Gastroesophageal sphincter (tissue), 4 donors: ENCODE measurements at regions not wholly inside any gene's neighbourhood (a gene's known extent, or its start where the extent isn't known, plus 50 kb on each side); places are given as distances from the start of the nearest gene placed in this dataset.

Experiments used
- ATAC-seq: fragments of 150-250 bp; one replicate; pipeline ENCODE4 v1.9.1; 2016; ENCODE audit warnings: mild to moderate bottlenecking, moderate library complexity
- H3K27ac ChIP-seq, 4 donors: fragments of 200-600 bp; sonication (generic) in 3 of 4; 1 replicate in 3 of 4; 2 replicates in 1 of 4; pipeline ENCODE4 v1.5.1; 2016 to 2019
- H3K27me3 ChIP-seq: fragments of 200-600 bp; sonication (generic); one replicate; pipeline ENCODE4 v1.5.1; 2019
- H3K36me3 ChIP-seq, 2 donors: fragments of 200-600 bp; sonication (generic); one replicate each; pipeline ENCODE4 v1.5.1; 2019; ENCODE audit warnings: control low read depth in 1 of 2
- H3K4me1 ChIP-seq, 3 donors: fragments of 200-600 bp; sonication (generic); 1 replicate in 2 of 3; 2 replicates in 1 of 3; pipeline ENCODE4 v1.5.1; 2016 to 2019; ENCODE audit warnings: control low read depth in 2 of 3
- H3K4me3 ChIP-seq, 2 donors: fragments of 200-600 bp; sonication (generic); one replicate each; pipeline ENCODE4 v1.5.1; 2019; ENCODE audit warnings: mild to moderate bottlenecking in 1 of 2, moderate library complexity in 1 of 2
- H3K9me3 ChIP-seq, 3 donors: fragments of 200-600 bp; sonication (generic); one replicate each; pipeline ENCODE4 v1.5.1; 2017 to 2019; ENCODE audit warnings: control low read depth in 2 of 3
- CTCF ChIP-seq, 4 experiments: fragments of 200-600 bp in 2 of 4; fragments of 450-650 bp in 2 of 4; sonication (generic) in 1 of 4; IDR thresholded peaks; one replicate each; pipeline ENCODE4 v1.5.1; 2017 to 2019; ENCODE audit warnings: antibody characterized with exemption in 4 of 4, mild to moderate bottlenecking in 2 of 4, moderate library complexity in 2 of 4
- EP300 ChIP-seq: sonication (generic); formaldehyde crosslinking; IDR thresholded peaks from one replicate; pipeline ENCODE4 v1.6.1; 2017; ENCODE audit warnings: antibody characterized with exemption, mild to moderate bottlenecking
- POLR2A ChIP-seq, 2 donors: fragments of 450-650 bp; IDR thresholded peaks; one replicate each; pipeline ENCODE4 v1.6.1; 2017; ENCODE audit warnings: antibody characterized with exemption in 2 of 2, mild to moderate bottlenecking in 2 of 2, moderate library complexity in 1 of 2
- POLR2AphosphoS5 ChIP-seq: sonication (generic); formaldehyde crosslinking; IDR thresholded peaks from one replicate; pipeline ENCODE4 v1.6.1; 2017; ENCODE audit warnings: antibody characterized with exemption
- WGBS, 2 donors: methylation state at CpG; one replicate each; pipeline ENCODE4 v1.1.5; 2018; ENCODE audit warnings: low coverage in 1 of 2; 5-methylcytosine and 5-hydroxymethylcytosine counted together

DNA sequence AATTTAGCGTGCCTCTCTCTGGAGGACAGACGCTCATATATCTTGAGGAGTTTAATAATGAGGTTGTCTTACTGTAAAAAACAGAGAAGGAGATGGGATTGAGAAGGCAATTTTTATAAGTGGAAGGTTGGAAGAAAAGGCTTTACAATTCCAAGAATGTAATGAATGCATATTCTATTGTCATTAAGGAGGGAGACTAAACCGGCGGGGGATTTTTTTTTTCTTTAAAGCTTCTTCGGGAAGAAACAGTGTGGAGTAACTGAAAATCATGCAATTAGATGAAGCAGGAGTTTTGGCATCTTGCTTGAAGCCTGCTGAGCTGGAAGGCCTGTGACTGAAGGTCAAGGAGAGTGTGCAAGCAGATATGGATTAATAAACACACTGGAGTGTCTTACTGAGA, 124.4 kb downstream of the HRH4 start:
- no peak for ATAC-seq
- Histone ChIP-seq H3K36me3 (no peaks in the 10 kb centered on the region), H3K9me3 (no peaks in the 10 kb centered on the region), H3K4me1 (no peaks in the 10 kb centered on the region), H3K4me3 (no peak overlapping the region), H3K27ac (no peak overlapping the region), H3K27me3 (peaks cover 9% of the 10 kb centered on the region)
- no peak for TF ChIP-seq CTCF (IDR thresholded peaks at IDR 0.05)
- TF ChIP-seq POLR2A (IDR thresholded peaks at IDR 0.05) = no peak
- no peak for TF ChIP-seq POLR2AphosphoS5
- TF ChIP-seq EP300 = no peak
- WGBS, 2 donors = 48% methylated on average over 5 of the region's 5 CpGs; no CpG with 5 or more reads in 1 of the 2 donors

DNA sequence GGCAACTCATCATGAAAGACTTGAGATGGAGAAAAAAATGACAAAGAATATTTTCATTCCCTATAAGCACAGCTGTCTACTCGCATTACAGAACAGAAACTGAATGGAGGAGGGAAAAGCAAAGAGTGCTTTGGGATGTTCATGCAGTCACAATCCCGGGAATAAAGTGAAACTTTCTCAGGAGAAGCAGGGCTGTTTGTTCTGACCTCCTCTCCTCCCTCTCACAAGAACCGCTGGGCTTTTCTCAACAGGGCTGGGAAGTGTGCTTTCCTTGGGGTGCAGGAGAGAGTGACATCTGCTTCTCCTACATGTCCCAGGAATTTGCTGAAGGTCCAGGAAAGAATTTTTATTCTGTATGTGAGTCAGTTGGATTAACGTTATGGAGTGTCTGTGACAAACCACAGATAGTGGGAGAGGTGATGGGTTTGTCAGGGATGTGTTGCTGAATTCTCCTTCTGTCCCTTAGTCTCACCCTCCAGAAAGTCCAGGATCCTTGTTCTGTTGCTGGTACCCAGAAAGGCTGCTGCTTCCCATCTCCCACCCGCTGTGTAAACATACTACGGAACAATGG, 125.6 kb downstream of the HRH4 start:
- no peaks in the 10 kb centered on the region for H3K9me3 ChIP-seq

DNA sequence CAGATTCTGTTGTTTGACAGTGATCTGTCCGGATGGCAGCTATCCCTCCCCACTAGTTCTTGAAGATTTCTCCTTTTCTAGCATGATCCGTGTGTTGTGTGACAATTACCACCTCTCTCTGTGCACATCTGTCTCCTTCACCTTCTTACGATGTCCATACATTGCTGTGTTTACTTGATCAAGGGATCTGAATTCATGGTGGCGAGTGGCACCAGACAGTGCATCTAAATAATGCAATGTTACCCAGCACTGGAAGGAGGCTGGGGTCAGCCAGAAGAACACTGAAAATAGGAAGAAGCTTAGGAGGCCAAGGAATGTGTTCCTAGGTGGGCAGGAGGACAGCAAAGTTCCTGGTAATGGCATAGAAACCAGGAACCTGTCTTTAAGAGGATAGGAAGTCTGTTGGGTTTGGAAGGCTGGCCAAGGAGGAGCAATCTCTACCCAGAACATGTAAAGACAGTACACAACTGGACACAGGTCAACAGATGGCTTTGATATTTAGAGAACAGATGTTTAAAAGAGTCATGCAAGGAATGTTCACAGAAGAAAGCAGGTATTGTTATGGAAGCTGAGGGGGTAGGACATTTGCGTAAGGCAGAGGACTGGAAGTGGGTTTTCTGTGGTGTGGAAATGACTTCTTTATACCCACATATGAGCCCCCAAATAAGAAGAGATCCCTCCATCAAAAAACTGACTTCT, 126.4 kb downstream of the HRH4 start:
- H3K4me3 ChIP-seq = no peak overlapping the region
- 78 to 86% methylated on average over 2 to 5 of the region's 5 CpGs for WGBS, 2 donors
- H3K27me3 ChIP-seq = peaks cover 13% of the 10 kb centered on the region
- no peaks in the 10 kb centered on the region for H3K9me3 ChIP-seq
- TF ChIP-seq CTCF (IDR thresholded peaks at IDR 0.05) (no peak), EP300 (no peak), POLR2A (IDR thresholded peaks at IDR 0.05) (no peak), POLR2AphosphoS5 (no peak)
- H3K36me3 ChIP-seq = no peaks in the 10 kb centered on the region
- no peak overlapping the region for H3K27ac ChIP-seq
- H3K4me1 ChIP-seq = no peaks in the 10 kb centered on the region
- ATAC-seq = no peak

More for the DNA sequence above, 125.6 kb downstream of the HRH4 start:
- 22 to 41% methylated on average over 1 to 6 of the region's 6 CpGs for WGBS, 2 donors
- no peaks in the 10 kb centered on the region for H3K4me1 ChIP-seq
- ATAC-seq = no peak
- no peak overlapping the region for H3K4me3 ChIP-seq
- no peak overlapping the region for H3K27ac ChIP-seq
- peaks cover 11% of the 10 kb centered on the region for H3K27me3 ChIP-seq
- TF ChIP-seq POLR2AphosphoS5 = no peak
- no peaks in the 10 kb centered on the region for H3K36me3 ChIP-seq

GRCh38 chr18:24588440-24588839, 128.0 kb downstream of the HRH4 start:
- 70% methylated on average over 2 of the region's 5 CpGs; no CpG with 5 or more reads in 1 of the 2 donors for WGBS, 2 donors
- TF ChIP-seq CTCF (IDR thresholded peaks at IDR 0.05) = no peak
- no peak for TF ChIP-seq EP300
- no peak for TF ChIP-seq POLR2AphosphoS5
- TF ChIP-seq POLR2A (IDR thresholded peaks at IDR 0.05) = no peak
- Histone ChIP-seq H3K9me3 (no peaks in the 10 kb centered on the region), H3K27me3 (peaks cover 13% of the 10 kb centered on the region), H3K27ac (no peak overlapping the region), H3K4me1 (no peaks in the 10 kb centered on the region), H3K4me3 (no peak overlapping the region), H3K36me3 (no peaks in the 10 kb centered on the region)
- no peak for ATAC-seq

DNA sequence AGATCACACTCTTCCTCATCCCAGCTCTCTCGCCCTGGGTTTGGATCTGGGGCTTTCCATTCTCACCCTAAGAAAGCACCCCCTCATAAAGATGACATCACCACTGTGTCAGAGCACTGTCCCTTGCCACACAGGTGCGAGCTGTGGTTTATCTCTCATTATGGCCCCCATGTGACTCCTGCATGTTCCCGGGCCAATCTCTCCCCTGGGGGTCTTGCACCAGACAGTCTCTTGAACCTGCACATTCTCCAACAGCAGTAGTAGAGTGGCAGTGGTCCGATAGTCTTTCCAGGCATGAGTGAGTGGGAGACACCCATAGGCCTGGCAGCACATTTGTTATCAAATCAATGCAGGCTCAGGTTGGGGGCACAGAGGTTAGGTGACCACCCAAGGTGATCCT, 130.5 kb downstream of the HRH4 start:
- 100% methylated on average over 2 of the region's 4 CpGs; no CpG with 5 or more reads in 1 of the 2 donors for WGBS, 2 donors
- TF ChIP-seq CTCF (IDR thresholded peaks at IDR 0.05) (no peak), POLR2A (IDR thresholded peaks at IDR 0.05) (no peak), EP300 (no peak), POLR2AphosphoS5 (no peak)
- Histone ChIP-seq H3K4me3 (no peak overlapping the region), H3K27me3 (peaks cover 13% of the 10 kb centered on the region), H3K27ac (no peak overlapping the region), H3K4me1 (no peaks in the 10 kb centered on the region), H3K36me3 (no peaks in the 10 kb centered on the region), H3K9me3 (no peaks in the 10 kb centered on the region)
- ATAC-seq = no peak
